ENCODE measurements at regions not wholly inside any gene's neighbourhood (a gene's known extent, or its start where the extent isn't known, plus 50 kb on each side); places are given as distances from the start of the nearest gene placed in this dataset.

GRCh38 chr16:87108278-87108677 is 208.9 kb downstream of the C16orf95 start:
- TF ChIP-seq CTCF (IDR thresholded peaks at IDR 0.05; ENCODE audit: borderline replicate concordance, extremely low read depth, low read length, poor library complexity, severe bottlenecking) (no peak), EZH2 (IDR thresholded peaks at IDR 0.05; ENCODE audit: borderline replicate concordance, low read depth, low read length, severe bottlenecking) (no peak)
